ENCODE measurements at regions not wholly inside any gene's neighbourhood (a gene's known extent, or its start where the extent isn't known, plus 50 kb on each side); places are given as distances from the start of the nearest gene placed in this dataset.

- Mint-ChIP-seq H3K27ac (no peak overlapping the region), H3K36me3 (no peaks in the 10 kb centered on the region), H3K9me3 (peaks cover 7 to 11% of the 10 kb centered on the region in 2 donors)
- DNase-seq (ENCODE audit: low spot score in 2 of 2) = no peak
- no peak for ATAC-seq
Observed at GRCh38 chr16:50985733-50986132, 165.3 kb downstream of the SALL1 start.

DNA sequence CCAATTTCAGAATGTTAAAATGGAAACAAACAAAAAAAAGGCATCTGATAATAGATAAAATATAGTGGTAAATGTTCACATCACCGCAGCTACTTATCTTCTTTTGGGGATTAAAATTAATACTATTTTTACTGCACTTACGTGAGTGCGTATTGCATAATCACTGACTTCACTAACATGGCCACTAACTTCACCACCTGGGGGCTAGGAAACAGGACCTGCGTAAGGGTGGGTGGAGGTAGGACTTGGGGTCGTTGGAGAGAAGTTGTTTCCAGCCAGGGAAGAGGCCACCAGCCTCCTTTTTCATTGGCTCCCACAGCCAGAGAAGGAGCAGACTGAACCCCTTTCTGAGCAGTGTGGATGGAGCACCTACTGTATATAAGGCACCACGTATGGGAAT, 166.4 kb downstream of the SALL1 start:
- no peaks in the 10 kb centered on the region for H3K36me3 Mint-ChIP-seq
- no peak overlapping the region for H3K27ac Mint-ChIP-seq
- ATAC-seq = no peak
- DNase-seq (ENCODE audit: low spot score in 2 of 2) = no peak
- H3K9me3 Mint-ChIP-seq = peaks cover 7 to 11% of the 10 kb centered on the region in 2 donors

GRCh38 chr16:50982808-50983207, 168.3 kb downstream of the SALL1 start:
- DNase-seq (ENCODE audit: low spot score in 2 of 2) = no peak
- ATAC-seq = no peak
- H3K9me3 Mint-ChIP-seq = peaks cover 7 to 8% of the 10 kb centered on the region in 2 donors

DNA sequence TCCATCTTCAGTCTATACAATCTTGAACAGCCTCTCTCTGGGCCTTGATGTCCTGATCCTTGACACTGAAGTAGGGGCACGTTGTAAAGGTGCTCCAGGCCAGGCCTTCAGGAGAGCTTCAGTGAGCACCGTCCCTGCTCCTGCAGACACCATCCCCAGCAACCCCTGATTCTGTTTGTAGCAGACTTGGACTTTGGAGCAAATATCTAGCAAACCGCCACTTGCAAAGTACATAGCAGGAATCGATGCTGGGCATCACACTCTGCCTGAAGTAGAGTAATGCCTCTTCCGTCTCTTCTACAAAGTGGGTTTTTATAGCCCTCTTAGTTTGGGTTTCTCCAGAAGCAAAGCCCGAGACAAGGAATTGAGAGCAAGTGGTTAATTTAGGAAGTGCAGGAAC, 169.1 kb downstream of the SALL1 start:
- H3K27ac Mint-ChIP-seq = no peak overlapping the region
- no peaks in the 10 kb centered on the region for H3K36me3 Mint-ChIP-seq
- H3K9me3 Mint-ChIP-seq = peaks cover 3 to 5% of the 10 kb centered on the region in 2 donors
- DNase-seq (ENCODE audit: low spot score in 2 of 2) = no peak
- ATAC-seq = no peak

More at GRCh38 chr16:50982808-50983207, 168.3 kb downstream of the SALL1 start:
- Mint-ChIP-seq H3K36me3 (no peaks in the 10 kb centered on the region), H3K27ac (no peak overlapping the region)

DNA sequence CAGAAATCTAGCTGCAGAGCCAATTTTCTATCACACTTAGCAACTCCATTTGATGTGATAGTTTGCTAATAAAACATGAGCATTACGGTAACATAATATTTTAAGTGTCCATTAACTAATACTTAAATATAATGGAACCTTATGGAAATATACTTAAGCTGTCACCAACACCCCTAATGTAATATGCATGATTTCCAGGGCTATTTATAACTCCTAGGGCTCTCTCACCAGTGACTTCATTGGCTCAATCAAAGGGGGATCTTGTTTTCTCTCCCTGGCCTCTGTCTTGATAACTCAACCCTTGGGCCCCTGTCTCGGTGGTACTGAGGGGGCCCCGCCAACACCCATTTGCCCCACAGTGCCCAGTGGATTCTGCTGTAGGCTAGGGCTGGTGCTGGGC, 170.4 kb downstream of the SALL1 start:
- no peaks in the 10 kb centered on the region for H3K36me3 Mint-ChIP-seq
- peaks cover 3 to 5% of the 10 kb centered on the region in 2 donors for H3K9me3 Mint-ChIP-seq
- no peak for ATAC-seq
- H3K27ac Mint-ChIP-seq = no peak overlapping the region
- no peak for DNase-seq (ENCODE audit: low spot score in 2 of 2)

- H3K9me3 Mint-ChIP-seq = peaks cover 3 to 5% of the 10 kb centered on the region in 2 donors
- no peak for ATAC-seq
- no peak overlapping the region for H3K27ac Mint-ChIP-seq
- H3K36me3 Mint-ChIP-seq = no peaks in the 10 kb centered on the region
- DNase-seq (ENCODE audit: low spot score in 2 of 2) = no peak
Observed at GRCh38 chr16:50979806-50980620, 171.1 kb downstream of the SALL1 start.

DNA sequence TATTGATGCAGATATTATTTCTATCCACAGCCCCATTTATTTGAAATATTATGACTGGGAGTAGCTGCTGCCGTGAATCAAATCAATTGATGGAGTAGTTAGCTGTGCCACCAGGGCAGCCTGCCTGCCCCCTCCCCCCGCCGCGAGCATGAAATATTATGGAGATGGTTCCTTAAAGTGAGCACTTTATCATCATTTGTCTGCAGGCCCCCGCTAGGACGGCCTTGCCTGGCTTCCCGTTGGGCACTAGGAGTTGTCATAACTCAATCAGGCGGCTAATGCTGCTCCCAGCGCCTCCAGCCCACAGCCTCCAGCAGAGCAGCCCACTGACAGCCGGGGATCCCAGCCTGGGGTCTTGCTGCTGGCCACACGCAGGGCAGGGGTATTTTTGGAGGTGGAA, 173.9 kb downstream of the SALL1 start:
- no peak for ATAC-seq
- DNase-seq (ENCODE audit: low spot score in 2 of 2) = no peak
- Mint-ChIP-seq H3K36me3 (no peaks in the 10 kb centered on the region), H3K9me3 (no peaks in the 10 kb centered on the region), H3K27ac (no peak overlapping the region)

GRCh38 chr16:50974438-50975036, 176.5 kb downstream of the SALL1 start:
- ATAC-seq (no peak), DNase-seq (ENCODE audit: low spot score in 2 of 2) (no peak)
- Mint-ChIP-seq H3K36me3 (no peaks in the 10 kb centered on the region), H3K9me3 (no peaks in the 10 kb centered on the region), H3K27ac (no peak overlapping the region)

DNA sequence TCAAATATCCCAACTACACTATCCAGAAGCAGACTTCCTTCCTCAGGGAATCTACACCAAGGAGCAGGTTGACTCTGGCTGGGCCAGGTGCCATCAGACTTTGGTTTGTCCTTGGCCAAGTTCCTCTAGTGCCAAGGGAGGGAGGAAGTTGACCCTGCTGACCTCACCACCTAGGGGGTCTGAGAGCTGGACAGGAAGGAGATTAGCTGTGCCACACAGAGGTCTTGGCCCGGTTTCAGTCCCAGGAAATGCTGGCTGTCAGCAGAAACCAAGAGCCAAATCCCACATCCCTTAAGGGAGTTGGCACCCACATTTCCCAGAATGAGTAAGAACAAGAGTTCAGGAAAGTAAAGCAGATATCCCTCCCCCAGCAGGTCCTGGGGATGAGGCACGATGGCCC, 178.2 kb downstream of the SALL1 start:
- Mint-ChIP-seq H3K9me3 (no peaks in the 10 kb centered on the region), H3K36me3 (no peaks in the 10 kb centered on the region)
- ATAC-seq = no peak

DNA sequence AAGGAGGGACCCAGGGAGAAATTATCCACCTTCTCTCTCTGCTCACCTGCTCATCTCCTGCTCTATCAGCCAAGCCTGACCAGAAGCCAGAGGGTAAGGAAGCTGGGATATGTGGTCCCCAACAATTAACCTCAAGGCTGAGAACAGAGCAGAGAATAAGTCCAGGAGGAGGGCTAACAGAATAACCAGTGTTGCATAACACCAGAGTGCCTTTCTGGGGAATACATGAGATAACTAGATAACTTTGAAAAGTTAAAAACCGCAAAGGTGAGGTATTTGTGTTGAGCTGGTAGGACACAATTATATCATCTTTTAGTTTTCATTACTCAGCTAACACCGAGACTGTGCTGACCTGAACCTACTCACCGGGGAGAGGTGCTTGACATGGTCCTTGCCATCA, 180.8 kb downstream of the SALL1 start:
- DNase-seq (ENCODE audit: low spot score in 2 of 2) (no peak), ATAC-seq (no peak)
- no peak overlapping the region for H3K27ac Mint-ChIP-seq
- no peaks in the 10 kb centered on the region for H3K36me3 Mint-ChIP-seq
- no peaks in the 10 kb centered on the region for H3K9me3 Mint-ChIP-seq

More for the DNA sequence above, 178.2 kb downstream of the SALL1 start:
- H3K27ac Mint-ChIP-seq = no peak overlapping the region
- no peak for DNase-seq (ENCODE audit: low spot score in 2 of 2)

DNA sequence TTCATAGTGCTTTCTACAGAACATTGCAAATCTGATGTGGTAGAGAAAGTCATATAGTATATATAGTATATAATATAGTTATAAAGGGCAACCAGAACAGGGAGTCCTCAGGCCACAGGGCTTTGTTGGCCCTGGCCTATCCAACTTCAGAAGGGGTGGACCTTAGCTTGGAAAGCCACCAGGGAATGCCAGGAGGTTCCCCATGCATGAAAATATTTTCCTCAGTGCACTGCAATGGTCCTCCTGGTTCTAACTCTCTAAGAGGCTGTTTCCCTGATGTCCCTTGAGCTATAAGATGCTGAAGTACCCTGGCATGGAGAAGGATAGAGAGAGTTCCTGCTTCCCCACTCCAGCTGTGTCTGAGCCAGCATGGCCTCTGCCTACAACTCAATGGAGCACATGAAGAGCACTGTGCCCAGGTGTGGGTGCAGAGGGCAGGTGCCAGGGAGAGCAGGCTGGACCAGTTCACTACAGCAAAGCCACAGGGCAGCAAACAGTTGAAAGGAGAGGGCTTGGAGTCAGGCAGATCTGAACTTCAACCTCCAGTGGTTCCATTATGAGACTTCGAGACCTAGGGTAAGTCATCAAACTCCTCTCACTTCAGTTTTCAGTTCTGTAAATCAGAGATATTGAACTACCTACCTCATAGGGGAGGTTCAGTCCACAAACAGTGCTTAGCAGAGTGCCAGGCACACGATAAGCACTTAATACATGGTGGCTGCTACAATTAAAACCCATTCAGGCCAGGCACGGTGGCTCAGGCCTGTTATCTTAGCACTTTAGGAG, 183.1 kb downstream of the SALL1 start:
- Mint-ChIP-seq H3K9me3 (no peaks in the 10 kb centered on the region), H3K36me3 (no peaks in the 10 kb centered on the region), H3K27ac (no peak overlapping the region)
- ATAC-seq (no peak), DNase-seq (ENCODE audit: low spot score in 2 of 2) (no peak)

GRCh38 chr16:50964491-50964890, 186.6 kb downstream of the SALL1 start:
- H3K27ac Mint-ChIP-seq = no peak overlapping the region
- H3K9me3 Mint-ChIP-seq = no peaks in the 10 kb centered on the region
- ATAC-seq (no peak), DNase-seq (ENCODE audit: low spot score in 2 of 2) (no peak)
- no peaks in the 10 kb centered on the region for H3K36me3 Mint-ChIP-seq

DNA sequence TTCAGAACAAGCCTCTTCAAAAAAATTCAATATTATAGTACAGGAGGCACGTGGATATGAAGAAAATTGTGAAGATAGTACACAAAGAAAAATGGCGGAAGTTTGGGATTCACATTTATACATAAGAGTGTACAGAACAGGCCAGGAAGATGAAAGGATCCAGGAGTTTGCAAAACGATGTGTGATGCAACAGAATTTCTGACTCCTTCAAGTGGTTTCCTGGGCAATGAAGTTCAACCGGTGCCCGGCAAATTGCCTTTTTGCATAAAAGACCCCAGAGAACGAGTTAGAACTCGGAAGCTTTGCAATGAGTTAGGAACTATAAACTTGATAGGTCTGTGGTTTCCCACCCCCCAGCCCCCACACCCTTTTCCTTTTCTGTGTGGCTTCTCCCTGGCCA, 189.1 kb downstream of the SALL1 start:
- ATAC-seq = no peak

DNA sequence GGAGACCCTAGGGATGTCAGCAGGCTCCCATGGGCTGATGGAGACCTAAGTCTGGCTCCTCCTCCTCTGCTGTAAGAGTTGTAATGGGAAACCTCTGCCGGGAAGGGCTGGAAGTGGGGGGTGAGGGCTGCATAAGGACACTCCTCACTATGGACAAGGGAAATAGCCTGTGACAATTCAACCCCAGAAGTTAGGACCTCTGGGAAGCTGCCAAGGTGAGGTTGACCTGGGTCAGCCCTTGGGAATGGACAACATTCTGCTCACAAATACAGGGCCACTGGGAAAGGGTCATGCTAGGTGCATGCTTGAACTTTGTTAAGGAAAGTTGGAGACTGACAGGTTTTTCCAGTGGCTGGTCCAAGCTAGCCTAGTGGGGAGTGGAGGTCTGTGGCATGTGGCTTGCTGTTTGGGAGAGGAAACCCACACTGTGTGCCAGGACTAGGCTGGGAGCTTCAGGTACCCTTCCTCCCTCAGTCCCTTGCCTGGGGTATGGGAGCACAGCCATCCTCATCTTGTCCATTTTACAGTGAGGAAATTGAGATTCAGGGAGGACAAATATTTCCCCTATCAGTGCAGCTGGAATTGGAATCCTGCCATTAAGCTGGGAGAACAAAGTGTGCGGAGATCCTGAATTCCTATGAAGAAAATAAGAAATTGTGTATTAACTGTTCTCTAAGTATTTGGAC, 190.4 kb downstream of the SALL1 start:
- no peak for DNase-seq (ENCODE audit: low spot score in 2 of 2)
- Mint-ChIP-seq H3K36me3 (no peaks in the 10 kb centered on the region), H3K27ac (no peak overlapping the region), H3K9me3 (no peaks in the 10 kb centered on the region)
- no peak for ATAC-seq

More for the DNA sequence above, 189.1 kb downstream of the SALL1 start:
- Mint-ChIP-seq H3K9me3 (no peaks in the 10 kb centered on the region), H3K27ac (no peak overlapping the region), H3K36me3 (no peaks in the 10 kb centered on the region)
- no peak for DNase-seq (ENCODE audit: low spot score in 2 of 2)

GRCh38 chr16:50957056-50957455, 194.0 kb downstream of the SALL1 start:
- ATAC-seq (no peak), DNase-seq (ENCODE audit: low spot score in 2 of 2) (no peak)
- no peaks in the 10 kb centered on the region for H3K9me3 Mint-ChIP-seq
- H3K36me3 Mint-ChIP-seq = no peaks in the 10 kb centered on the region
- no peak overlapping the region for H3K27ac Mint-ChIP-seq

- ATAC-seq = no peak
- H3K36me3 Mint-ChIP-seq = no peaks in the 10 kb centered on the region
- H3K9me3 Mint-ChIP-seq = no peaks in the 10 kb centered on the region
- peak overlapping the region in 1 of 2 donors; percentile 17 for H3K27ac Mint-ChIP-seq
- no peak for DNase-seq (ENCODE audit: low spot score in 2 of 2)
Observed at GRCh38 chr16:50956637-50957036, 194.4 kb downstream of the SALL1 start.

DNA sequence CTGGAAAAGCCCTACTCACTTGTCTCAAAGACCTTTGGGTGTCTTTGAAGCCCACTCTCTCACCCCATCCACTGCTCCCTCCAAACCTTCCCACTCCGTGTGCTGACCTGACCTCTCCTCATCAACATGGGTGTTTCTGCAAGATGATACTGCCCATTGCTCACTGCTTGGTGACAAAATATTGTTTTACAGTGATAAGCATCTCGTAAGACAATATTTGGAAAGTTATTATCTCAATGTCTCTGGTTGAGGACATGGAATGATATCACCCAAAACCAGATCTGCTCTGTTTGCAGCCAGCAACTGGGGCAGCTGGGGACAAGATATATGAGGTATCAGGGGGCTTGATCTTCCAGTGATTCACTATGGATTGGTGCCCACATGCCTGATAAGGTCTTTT, 195.8 kb downstream of the SALL1 start:
- ATAC-seq (no peak), DNase-seq (ENCODE audit: low spot score in 2 of 2) (no peak)

More for the DNA sequence above, 195.8 kb downstream of the SALL1 start:
- H3K27ac Mint-ChIP-seq = no peak overlapping the region
- no peaks in the 10 kb centered on the region for H3K36me3 Mint-ChIP-seq
- H3K9me3 Mint-ChIP-seq = no peaks in the 10 kb centered on the region

Measured in activated naive CD4-positive, alpha-beta T cell treated with anti-CD3 and anti-CD28 coated beads, Interleukin-2, amount 50 U/mL, for 72 hours (primary cell).